Left ventricle myocardium inferior (tissue), 1 donor: ENCODE measurements at regions not wholly inside any gene's neighbourhood (a gene's known extent, or its start where the extent isn't known, plus 50 kb on each side); places are given as distances from the start of the nearest gene placed in this dataset.

Experiments used
- DNase-seq: peaks from one replicate; pipeline ENCODE4 v3.0.0-alpha.2; 2020
- H3K27ac ChIP-seq: fragments of 200-600 bp; replicated peaks from 2 replicates; pipeline ENCODE4 v1.8.0; 2021
- H3K27me3 ChIP-seq: fragments of 200-600 bp; 2 replicates; pipeline ENCODE4 v1.8.0; 2021; ENCODE audit warnings: low read depth
- H3K36me3 ChIP-seq: fragments of 200-600 bp; 2 replicates; pipeline ENCODE4 v1.8.0; 2021
- H3K4me1 ChIP-seq: fragments of 200-600 bp; 2 replicates; pipeline ENCODE4 v1.8.0; 2021
- H3K4me3 ChIP-seq: fragments of 200-600 bp; 2 replicates; pipeline ENCODE4 v1.8.0; 2021; ENCODE audit warnings: mild to moderate bottlenecking, moderate library complexity
- H3K9me3 ChIP-seq: fragments of 200-600 bp; replicated peaks from 2 replicates; pipeline ENCODE4 v1.8.0; 2021
- CTCF ChIP-seq: fragments of 200-600 bp; IDR thresholded peaks from 2 replicates; pipeline ENCODE4 v1.8.0; 2021; ENCODE audit warnings: antibody characterized with exemption, mild to moderate bottlenecking, borderline replicate concordance
- intact Hi-C: fragments of 100-400 bp; cut with micrococcal nuclease; formaldehyde crosslinking; loops from one replicate; pipeline ENCODE4 v1.11.0; 2022
- donor health status: DM: no; HTN: yes; CAD: no; lungs with severe emphysema.

GRCh38 chr18:72672364-72673184 is 128.4 kb upstream of the CBLN2 start:
- Histone ChIP-seq H3K9me3 (no peaks in the 10 kb centered on the region), H3K27ac (no peak overlapping the region), H3K27me3 (peaks cover 22% of the 10 kb centered on the region), H3K4me3 (no peak overlapping the region), H3K4me1 (no peaks in the 10 kb centered on the region), H3K36me3 (no peaks in the 10 kb centered on the region)
- intact Hi-C loops = no loop called here
- TF ChIP-seq CTCF = peak; percentile 64
- no peak for DNase-seq

- Histone ChIP-seq H3K4me3 (no peak overlapping the region), H3K4me1 (no peaks in the 10 kb centered on the region), H3K27me3 (peaks cover 4% of the 10 kb centered on the region), H3K27ac (no peak overlapping the region), H3K36me3 (no peaks in the 10 kb centered on the region), H3K9me3 (no peaks in the 10 kb centered on the region)
- intact Hi-C loops = no loop called here
- no peak for TF ChIP-seq CTCF
- DNase-seq = no peak
These were observed 123.8 kb upstream of the CBLN2 start for GRCh38 chr18:72667932-72668331.

- Histone ChIP-seq H3K36me3 (no peaks in the 10 kb centered on the region), H3K9me3 (no peaks in the 10 kb centered on the region), H3K27me3 (peaks cover 9% of the 10 kb centered on the region), H3K27ac (no peak overlapping the region), H3K4me3 (no peak overlapping the region), H3K4me1 (no peaks in the 10 kb centered on the region)
- peak; percentile 24 for TF ChIP-seq CTCF
- DNase-seq = no peak
- intact Hi-C loops = no loop called here
These were observed 109.0 kb upstream of the CBLN2 start for GRCh38 chr18:72652990-72653593.

- peaks cover 9% of the 10 kb centered on the region for H3K27me3 ChIP-seq
- DNase-seq = no peak
- no peak for TF ChIP-seq CTCF
- no peak overlapping the region for H3K4me3 ChIP-seq
- no peaks in the 10 kb centered on the region for H3K4me1 ChIP-seq
- no peaks in the 10 kb centered on the region for H3K9me3 ChIP-seq
- intact Hi-C loops = no loop called here
- H3K36me3 ChIP-seq = no peaks in the 10 kb centered on the region
- no peak overlapping the region for H3K27ac ChIP-seq
These were observed 106.9 kb upstream of the CBLN2 start for GRCh38 chr18:72651033-72651432.

- Histone ChIP-seq H3K27me3 (peaks cover 9% of the 10 kb centered on the region), H3K27ac (no peak overlapping the region), H3K9me3 (no peaks in the 10 kb centered on the region), H3K36me3 (no peaks in the 10 kb centered on the region), H3K4me1 (no peaks in the 10 kb centered on the region), H3K4me3 (no peak overlapping the region)
- intact Hi-C loops = no loop called here
- no peak for DNase-seq
- no peak for TF ChIP-seq CTCF
These were observed 104.4 kb upstream of the CBLN2 start for GRCh38 chr18:72648481-72648960.
